ENCODE measurements at regions not wholly inside any gene's neighbourhood (a gene's known extent, or its start where the extent isn't known, plus 50 kb on each side); places are given as distances from the start of the nearest gene placed in this dataset.
"Not testable (repeated sequence)": the region's sequence is repeated elsewhere in the genome, so short reads cannot be mapped to it uniquely, and the experiment has no call there.

- DNase-seq (ENCODE audit: low read depth): no peak
Measured at GRCh38 chr5:118552146-118552545, 436.2 kb downstream of the DTWD2 start.

- no peak for DNase-seq (ENCODE audit: low read depth)
Measured at GRCh38 chr5:118551716-118552115, 436.6 kb downstream of the DTWD2 start.

GRCh38 chr5:118551031-118551430 lies 437.3 kb downstream of the DTWD2 start:
- no peak for DNase-seq (ENCODE audit: low read depth)

GRCh38 chr5:118548761-118549720 lies 439.3 kb downstream of the DTWD2 start:
- DNase-seq (ENCODE audit: low read depth): peak; percentile 78

GRCh38 chr5:118545470-118545869 lies 442.9 kb downstream of the DTWD2 start:
- DNase-seq (ENCODE audit: low read depth): no peak

GRCh38 chr5:118544887-118545449 lies 443.4 kb downstream of the DTWD2 start:
- no peak for DNase-seq (ENCODE audit: low read depth)

GRCh38 chr5:118533923-118534322 lies 454.4 kb downstream of the DTWD2 start:
- no peak for DNase-seq (ENCODE audit: low read depth)

GRCh38 chr5:118533156-118533555 lies 455.2 kb downstream of the DTWD2 start:
- no peak for DNase-seq (ENCODE audit: low read depth)

GRCh38 chr5:118531276-118531675 lies 457.1 kb downstream of the DTWD2 start:
- DNase-seq (ENCODE audit: low read depth): no peak

- DNase-seq (ENCODE audit: low read depth): no peak
Measured at GRCh38 chr5:118529361-118530144, 458.8 kb downstream of the DTWD2 start.

- no peak for DNase-seq (ENCODE audit: low read depth)
Measured at GRCh38 chr5:118522626-118523025, 465.7 kb downstream of the DTWD2 start.

- no peak for DNase-seq (ENCODE audit: low read depth)
Measured at GRCh38 chr5:118520771-118521415, 467.5 kb downstream of the DTWD2 start.

GRCh38 chr5:118519466-118519865 lies 468.9 kb downstream of the DTWD2 start:
- DNase-seq (ENCODE audit: low read depth): no peak

GRCh38 chr5:118518720-118519119 lies 469.6 kb downstream of the DTWD2 start:
- DNase-seq (ENCODE audit: low read depth): no peak

GRCh38 chr5:118511846-118512245 lies 476.5 kb downstream of the DTWD2 start:
- DNase-seq (ENCODE audit: low read depth): no peak

GRCh38 chr5:118506217-118506852 lies 482.0 kb downstream of the DTWD2 start:
- DNase-seq (ENCODE audit: low read depth): no peak

- DNase-seq (ENCODE audit: low read depth): not testable (repeated sequence)
Measured at GRCh38 chr5:118502232-118502631, 486.1 kb downstream of the DTWD2 start.

GRCh38 chr5:118491351-118491750 lies 497.0 kb downstream of the DTWD2 start:
- DNase-seq (ENCODE audit: low read depth): no peak

GRCh38 chr5:118486647-118487225 lies 501.6 kb downstream of the DTWD2 start:
- no peak for DNase-seq (ENCODE audit: low read depth)

- DNase-seq (ENCODE audit: low read depth): no peak
Measured at GRCh38 chr5:118479285-118479684, 509.1 kb downstream of the DTWD2 start.

- DNase-seq (ENCODE audit: low read depth): no peak
Measured at GRCh38 chr5:118478852-118479251, 509.5 kb downstream of the DTWD2 start.
